DMS153 (cell line): ENCODE measurements at regions not wholly inside any gene's neighbourhood (a gene's known extent, or its start where the extent isn't known, plus 50 kb on each side); places are given as distances from the start of the nearest gene placed in this dataset.

Experiments
- DNase-seq: peaks from one replicate; lab custom pipeline; 2025; lab: John Stamatoyannopoulos, UW

DNA sequence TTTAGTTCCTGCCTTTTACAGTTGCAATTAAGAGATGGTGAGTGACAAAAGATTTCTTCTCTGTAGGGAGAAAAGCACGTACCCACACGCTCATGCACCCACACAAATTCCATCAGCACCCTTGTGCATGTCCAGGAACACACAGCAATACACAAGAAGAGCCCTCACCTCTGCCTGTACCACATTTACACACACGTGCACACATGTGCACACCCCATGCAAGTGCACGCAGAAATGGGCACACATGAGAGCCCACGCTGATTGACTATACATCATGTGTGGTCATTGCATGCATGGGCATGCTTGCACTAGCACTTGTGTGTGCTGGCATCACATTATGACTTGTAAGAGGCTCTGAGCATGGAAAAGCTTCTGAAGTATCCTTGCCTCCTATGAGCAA lies 70.5 kb downstream of the SERPINA3 start:
- DNase-seq = no peak

DNA sequence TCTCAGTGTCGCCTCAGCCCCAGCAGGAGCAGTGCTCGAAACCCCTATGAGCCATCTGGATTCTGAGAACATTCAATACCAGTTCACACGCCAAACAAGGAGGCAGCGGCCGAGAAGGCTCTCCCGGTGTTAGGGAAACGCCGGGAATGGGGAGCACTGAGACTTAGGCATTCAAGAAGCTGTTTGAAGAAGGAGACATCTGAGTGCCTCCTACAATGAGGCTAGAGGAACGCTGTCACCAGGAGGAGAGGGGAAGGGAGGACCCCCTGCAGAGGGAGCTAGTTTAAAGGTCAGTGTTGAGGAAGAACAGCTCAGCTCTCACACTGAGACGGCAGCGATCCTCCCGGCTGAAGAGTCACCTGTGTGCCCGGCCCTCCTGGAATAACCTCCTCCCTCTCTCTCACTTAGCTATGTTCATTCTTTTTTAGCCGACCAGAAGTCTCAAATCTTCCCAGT lies 69.9 kb downstream of the SERPINA3 start:
- no peak for DNase-seq

DNA sequence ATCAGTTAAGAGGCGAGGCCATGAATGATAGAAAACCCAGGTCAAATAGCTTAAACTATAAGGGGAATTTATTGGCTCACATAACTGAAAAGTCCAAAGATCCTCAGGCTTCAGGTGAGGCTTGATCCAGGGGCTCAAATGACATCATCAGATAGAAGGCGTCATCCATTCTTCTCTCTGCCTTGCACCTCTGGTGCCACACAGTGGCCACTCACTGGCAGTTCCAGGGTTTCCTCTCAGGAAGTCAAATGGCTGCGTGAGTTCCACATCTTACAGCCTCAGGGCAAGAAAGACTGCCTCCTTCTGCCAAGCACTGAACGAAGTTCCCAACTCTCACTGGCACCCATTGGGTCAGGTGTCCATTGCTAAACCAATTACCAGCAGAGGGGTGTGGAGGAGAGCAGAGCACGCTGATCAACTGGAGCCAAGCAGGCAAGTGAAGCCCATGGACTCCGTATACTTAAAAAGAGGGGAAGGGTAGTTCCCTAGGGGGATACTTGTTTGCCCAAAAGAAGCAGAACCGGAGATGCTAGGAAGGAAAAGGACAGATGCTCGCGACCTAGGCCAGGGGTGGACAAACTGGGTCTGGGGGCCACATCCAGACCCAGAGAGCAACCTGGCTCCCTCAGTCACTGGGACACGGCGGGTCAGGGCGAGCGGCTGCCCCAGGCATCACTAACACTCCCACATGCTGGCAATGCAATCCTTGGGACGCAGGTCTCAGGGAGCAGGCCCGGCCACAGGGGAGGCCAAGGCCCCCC lies 69.3 kb downstream of the SERPINA3 start:
- peak; percentile 7 for DNase-seq

DNA sequence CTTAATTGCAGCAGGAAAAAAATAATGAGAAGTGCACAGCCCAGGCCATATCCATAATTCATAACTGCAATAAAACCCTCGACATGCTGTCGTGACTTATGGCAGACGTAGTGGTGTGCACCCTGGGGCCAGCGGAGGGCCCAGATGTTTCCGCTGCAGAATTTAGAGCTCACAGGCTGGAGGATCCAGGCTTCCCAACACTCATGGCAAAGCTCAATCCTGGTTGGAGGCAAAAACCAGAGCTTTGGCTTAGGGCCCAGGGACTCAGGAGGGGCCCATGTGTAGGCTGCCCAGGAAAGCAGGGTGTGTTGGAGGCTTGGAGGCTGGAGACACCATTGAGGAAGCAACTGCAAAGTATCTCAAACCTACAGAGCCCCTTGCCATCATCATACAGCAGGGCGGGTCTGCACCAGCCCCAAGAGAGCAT lies 68.7 kb downstream of the SERPINA3 start:
- DNase-seq = no peak

DNA sequence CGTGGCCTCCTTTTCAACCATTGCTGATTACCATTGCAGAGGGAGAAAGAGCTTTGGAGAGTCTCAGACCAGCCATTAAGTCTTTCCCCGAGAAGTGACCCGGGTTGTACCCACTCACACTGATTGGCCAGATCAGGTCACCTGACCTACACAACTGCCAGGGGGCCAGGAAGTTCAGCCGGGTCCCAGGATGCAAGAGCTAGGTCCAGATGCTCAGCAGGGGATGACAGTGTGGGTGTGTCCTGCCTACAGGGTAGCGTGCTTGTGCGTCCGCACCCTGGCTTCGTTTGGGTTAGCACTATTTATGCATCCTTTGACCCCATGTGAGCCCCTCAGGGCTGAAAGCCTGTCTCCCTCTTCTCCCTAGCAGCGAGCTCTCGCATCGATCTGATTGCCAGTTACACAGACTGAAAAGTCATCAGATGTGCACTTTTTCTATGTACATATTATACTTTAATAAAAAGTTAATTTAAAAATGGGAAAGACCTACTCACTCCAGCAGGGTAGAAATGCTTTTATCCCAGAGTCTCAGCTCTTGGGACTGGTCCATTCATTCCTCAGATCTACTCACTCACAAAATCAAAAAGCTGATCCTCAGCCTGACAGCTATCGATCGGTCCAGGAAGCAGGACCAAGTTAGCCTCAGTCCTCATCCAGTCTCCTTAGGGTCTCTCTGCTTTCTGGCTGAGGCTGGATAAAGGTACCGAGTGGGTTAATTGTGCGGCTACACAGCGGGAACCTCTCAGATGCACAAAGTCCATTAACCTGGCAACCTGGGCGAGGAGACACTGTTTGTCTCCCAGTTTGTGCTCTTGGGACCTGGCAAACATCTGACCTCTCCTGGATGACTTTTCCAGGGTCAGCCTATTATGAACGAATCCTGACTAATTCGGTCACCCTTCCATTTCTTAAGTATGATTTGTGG lies 68.0 kb downstream of the SERPINA3 start:
- DNase-seq = no peak

DNA sequence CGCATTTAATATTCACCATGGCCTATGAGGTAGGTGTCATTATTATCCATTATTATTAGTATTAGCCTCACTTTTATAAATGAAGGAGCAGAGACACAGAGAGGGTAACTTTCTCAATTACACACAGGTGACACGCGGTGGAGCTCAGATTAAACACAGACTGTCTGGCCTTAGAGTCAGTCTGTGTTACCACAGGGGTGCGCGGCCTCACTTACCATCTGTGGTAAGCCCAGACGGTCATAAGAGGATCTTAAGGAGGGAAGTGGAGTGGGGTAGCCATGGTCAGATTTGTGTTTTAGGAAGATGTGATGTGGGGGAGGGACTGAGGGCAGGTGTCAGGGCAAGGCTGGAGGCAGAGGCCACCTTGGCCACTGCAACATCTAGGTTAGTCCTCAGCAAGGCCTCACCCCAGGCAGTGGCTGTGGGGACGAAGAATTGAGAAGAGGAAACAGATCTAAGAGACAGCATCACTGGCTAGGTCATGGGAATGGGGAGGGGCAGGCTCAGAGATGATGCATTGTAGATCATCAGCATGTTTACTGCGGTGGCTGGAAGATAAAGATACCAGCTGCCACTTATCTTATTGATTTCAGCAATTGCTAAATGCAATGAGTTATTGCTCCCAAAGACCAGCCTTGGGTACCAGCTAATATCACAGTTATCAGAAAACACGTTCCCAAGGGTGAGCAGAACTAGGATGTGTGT lies 67.1 kb downstream of the SERPINA3 start:
- no peak for DNase-seq

DNA sequence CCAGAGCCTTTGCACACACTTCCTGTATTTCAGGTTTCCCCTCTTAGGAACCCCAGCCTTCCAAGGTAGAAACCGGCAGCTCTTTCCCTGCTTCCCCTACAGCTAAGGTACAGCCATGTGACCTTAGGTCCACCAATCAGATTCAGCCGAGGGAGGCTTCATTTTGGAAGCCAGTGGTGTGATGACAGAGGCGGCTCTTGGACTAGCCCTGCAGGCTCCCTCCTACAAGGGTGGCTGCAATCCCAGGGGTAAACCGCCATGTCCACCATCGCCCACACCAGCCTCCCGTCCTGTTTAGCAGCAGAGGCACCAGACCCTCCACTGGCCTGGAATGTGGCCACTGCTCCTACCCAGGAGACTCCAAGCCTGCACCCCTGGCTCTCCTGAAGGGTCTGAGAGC lies 65.6 kb downstream of the SERPINA3 start:
- no peak for DNase-seq

DNA sequence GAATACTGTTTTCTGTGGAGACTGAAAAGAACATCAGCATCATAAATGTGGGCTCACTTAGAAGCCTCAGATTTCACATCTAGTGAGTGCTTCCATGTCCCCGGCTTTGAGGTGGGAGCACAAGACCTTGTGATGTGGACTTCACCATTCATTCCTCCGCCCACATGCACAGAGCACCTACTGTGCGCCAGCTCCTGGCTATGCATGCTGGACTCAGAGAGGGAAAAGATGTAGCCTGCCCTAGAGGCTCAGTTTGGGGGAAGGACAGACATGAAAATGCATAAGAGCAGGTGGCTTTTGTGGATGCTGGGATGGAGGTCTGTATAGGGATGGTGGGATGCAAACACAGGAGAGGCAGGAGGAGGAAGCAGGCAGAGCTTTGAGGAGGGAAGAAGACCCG lies 65.0 kb downstream of the SERPINA3 start:
- no peak for DNase-seq

DNA sequence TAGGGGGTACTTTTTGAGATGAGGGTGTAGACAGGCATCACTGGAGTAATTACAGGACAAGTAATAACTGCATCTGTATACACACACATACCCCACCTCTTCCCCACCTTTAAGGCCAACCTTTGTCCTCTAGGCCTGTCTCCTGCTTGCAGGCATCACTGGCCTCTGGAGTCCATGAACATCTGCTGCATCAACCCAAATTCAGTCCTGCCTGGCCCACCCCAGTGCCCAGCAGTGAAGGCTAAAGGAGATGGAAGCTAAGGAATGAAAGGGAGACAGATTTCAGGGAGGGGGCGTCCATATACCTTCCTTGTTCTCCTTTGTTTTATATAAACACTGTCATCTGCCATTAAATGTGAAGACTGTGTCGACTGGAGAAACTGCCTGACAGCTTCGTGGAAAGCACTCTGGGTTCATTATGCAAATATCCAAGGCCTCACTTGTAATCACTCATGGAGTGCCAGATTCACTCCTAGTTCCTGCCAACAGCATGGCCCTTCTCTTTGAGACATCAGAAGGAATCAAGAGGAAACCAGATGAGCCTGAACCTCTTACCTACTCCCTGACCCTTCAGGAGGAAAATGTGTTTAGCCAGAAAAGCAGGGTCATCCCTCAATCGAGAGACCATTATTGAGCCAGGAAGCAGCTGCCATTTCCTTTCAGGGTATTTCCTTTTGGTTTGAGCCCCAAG lies 64.4 kb downstream of the SERPINA3 start:
- no peak for DNase-seq

DNA sequence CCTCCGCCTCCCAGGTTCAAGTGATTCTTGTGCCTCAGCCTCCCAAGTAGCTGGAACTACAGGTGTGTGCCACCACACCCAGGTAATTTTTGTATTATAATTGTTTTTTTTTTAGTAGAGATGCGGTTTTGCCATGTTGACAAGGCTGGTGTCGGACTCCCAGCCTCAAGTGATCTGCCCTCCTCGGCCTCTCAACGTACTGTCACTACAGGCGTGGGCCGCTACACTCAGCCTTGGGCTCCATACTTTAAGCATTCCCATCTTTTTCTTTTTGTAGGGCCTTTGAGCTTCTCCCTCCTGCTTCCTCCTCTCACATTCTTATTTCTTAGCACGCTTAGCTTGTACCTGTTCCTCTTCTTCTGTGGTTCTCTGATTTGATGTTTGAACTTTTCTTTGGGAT lies 62.8 kb downstream of the SERPINA3 start:
- DNase-seq = no peak

DNA sequence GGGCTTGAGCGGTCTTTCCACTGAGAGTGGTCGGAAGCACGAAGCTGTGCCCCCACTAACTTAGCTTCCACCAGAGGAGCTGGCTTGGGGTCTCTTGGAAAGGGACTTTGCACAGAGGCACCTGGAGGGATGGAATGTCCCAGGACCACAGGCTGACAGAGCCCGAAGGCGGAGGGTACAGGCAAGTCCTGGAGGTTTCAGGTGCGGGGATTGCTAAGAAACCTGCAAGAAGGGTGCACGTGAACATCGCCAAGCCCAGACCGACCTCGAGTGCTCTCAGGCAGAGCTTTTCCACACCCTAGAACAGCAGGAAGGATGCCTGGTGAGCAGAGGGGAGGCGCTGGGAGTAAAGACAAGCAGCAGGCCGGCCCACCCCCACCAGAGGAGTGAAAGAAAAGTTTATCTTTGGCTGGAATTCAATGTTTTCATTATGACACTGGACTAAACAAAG lies 61.6 kb downstream of the SERPINA3 start:
- no peak for DNase-seq
